ENCODE measurements at regions not wholly inside any gene's neighbourhood (a gene's known extent, or its start where the extent isn't known, plus 50 kb on each side); places are given as distances from the start of the nearest gene placed in this dataset.

DNA sequence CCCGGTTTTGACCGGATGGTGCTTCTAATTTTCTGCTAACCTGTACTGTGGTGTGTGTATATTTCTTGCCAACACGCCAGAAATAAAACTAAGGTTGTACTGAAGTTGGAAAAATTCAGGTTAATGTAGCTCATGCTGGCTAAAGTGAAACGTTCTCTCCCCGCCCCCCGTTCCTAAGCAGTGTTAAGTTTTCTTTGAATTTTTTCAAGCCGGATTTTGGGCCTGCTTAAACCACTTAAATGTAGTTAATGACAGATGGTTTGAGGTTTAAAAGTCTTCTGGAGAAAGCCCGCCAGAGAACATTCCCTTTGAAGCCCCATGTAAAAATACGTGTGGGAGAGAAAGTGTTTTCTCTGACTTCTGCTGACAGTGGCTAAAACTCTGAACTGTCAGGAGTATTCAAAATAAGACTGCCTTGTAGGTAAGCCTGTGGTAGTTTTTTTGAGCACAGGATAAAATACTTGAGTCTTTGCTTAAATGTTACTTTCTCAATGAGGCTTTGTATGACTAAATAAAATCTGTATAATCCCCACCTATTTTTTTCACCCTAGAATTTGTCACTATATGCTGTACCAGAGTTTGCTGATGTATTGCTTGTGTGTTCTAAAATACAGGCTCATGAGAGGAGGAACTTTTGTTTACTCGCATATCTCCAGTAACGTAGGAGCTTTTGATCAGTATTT lies 101.3 kb downstream of the OR2B2 start:
- TF ChIP-seq, protein P1, sequence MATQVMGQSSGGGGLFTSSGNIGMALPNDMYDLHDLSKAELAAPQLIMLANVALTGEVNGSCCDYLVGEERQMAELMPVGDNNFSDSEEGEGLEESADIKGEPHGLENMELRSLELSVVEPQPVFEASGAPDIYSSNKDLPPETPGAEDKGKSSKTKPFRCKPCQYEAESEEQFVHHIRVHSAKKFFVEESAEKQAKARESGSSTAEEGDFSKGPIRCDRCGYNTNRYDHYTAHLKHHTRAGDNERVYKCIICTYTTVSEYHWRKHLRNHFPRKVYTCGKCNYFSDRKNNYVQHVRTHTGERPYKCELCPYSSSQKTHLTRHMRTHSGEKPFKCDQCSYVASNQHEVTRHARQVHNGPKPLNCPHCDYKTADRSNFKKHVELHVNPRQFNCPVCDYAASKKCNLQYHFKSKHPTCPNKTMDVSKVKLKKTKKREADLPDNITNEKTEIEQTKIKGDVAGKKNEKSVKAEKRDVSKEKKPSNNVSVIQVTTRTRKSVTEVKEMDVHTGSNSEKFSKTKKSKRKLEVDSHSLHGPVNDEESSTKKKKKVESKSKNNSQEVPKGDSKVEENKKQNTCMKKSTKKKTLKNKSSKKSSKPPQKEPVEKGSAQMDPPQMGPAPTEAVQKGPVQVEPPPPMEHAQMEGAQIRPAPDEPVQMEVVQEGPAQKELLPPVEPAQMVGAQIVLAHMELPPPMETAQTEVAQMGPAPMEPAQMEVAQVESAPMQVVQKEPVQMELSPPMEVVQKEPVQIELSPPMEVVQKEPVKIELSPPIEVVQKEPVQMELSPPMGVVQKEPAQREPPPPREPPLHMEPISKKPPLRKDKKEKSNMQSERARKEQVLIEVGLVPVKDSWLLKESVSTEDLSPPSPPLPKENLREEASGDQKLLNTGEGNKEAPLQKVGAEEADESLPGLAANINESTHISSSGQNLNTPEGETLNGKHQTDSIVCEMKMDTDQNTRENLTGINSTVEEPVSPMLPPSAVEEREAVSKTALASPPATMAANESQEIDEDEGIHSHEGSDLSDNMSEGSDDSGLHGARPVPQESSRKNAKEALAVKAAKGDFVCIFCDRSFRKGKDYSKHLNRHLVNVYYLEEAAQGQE (IDR thresholded peaks at IDR 0.05; ENCODE audit: unreplicated experiment), result no peak
- TF ChIP-seq, protein P2, sequence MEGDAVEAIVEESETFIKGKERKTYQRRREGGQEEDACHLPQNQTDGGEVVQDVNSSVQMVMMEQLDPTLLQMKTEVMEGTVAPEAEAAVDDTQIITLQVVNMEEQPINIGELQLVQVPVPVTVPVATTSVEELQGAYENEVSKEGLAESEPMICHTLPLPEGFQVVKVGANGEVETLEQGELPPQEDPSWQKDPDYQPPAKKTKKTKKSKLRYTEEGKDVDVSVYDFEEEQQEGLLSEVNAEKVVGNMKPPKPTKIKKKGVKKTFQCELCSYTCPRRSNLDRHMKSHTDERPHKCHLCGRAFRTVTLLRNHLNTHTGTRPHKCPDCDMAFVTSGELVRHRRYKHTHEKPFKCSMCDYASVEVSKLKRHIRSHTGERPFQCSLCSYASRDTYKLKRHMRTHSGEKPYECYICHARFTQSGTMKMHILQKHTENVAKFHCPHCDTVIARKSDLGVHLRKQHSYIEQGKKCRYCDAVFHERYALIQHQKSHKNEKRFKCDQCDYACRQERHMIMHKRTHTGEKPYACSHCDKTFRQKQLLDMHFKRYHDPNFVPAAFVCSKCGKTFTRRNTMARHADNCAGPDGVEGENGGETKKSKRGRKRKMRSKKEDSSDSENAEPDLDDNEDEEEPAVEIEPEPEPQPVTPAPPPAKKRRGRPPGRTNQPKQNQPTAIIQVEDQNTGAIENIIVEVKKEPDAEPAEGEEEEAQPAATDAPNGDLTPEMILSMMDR (conservative IDR thresholded peaks at IDR 0.05; ENCODE audit: low read depth in 2 of 2), result no peak
- TF ChIP-seq EZH2phosphoT487 (IDR thresholded peaks at IDR 0.05; ENCODE audit: unreplicated experiment), result no peak
- TF ChIP-seq EZH2 (IDR thresholded peaks at IDR 0.05; ENCODE audit: low read depth, unreplicated experiment), result no peak
- no peak for TF ChIP-seq CREB1 (CRISPR knock-in tag; IDR thresholded peaks at IDR 0.05; ENCODE audit: low read depth)
- no peak for TF ChIP-seq ZNF331 (CRISPR knock-in tag; IDR thresholded peaks at IDR 0.05; ENCODE audit: low read depth)
- TF ChIP-seq POLR2AphosphoS5 (IDR thresholded peaks at IDR 0.05; ENCODE audit: low read depth), result no peak
- no peak for TF ChIP-seq NANOG (IDR thresholded peaks at IDR 0.05; ENCODE audit: borderline replicate concordance)
- no peak for TF ChIP-seq STAT1 (IDR thresholded peaks at IDR 0.05; ENCODE audit: unreplicated experiment)
- no peak for TF ChIP-seq JUNB (IDR thresholded peaks at IDR 0.05; ENCODE audit: unreplicated experiment)
- TF ChIP-seq, protein P3, sequence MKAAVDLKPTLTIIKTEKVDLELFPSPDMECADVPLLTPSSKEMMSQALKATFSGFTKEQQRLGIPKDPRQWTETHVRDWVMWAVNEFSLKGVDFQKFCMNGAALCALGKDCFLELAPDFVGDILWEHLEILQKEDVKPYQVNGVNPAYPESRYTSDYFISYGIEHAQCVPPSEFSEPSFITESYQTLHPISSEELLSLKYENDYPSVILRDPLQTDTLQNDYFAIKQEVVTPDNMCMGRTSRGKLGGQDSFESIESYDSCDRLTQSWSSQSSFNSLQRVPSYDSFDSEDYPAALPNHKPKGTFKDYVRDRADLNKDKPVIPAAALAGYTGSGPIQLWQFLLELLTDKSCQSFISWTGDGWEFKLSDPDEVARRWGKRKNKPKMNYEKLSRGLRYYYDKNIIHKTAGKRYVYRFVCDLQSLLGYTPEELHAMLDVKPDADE (IDR thresholded peaks at IDR 0.05), result no peak
- TF ChIP-seq, protein P4, sequence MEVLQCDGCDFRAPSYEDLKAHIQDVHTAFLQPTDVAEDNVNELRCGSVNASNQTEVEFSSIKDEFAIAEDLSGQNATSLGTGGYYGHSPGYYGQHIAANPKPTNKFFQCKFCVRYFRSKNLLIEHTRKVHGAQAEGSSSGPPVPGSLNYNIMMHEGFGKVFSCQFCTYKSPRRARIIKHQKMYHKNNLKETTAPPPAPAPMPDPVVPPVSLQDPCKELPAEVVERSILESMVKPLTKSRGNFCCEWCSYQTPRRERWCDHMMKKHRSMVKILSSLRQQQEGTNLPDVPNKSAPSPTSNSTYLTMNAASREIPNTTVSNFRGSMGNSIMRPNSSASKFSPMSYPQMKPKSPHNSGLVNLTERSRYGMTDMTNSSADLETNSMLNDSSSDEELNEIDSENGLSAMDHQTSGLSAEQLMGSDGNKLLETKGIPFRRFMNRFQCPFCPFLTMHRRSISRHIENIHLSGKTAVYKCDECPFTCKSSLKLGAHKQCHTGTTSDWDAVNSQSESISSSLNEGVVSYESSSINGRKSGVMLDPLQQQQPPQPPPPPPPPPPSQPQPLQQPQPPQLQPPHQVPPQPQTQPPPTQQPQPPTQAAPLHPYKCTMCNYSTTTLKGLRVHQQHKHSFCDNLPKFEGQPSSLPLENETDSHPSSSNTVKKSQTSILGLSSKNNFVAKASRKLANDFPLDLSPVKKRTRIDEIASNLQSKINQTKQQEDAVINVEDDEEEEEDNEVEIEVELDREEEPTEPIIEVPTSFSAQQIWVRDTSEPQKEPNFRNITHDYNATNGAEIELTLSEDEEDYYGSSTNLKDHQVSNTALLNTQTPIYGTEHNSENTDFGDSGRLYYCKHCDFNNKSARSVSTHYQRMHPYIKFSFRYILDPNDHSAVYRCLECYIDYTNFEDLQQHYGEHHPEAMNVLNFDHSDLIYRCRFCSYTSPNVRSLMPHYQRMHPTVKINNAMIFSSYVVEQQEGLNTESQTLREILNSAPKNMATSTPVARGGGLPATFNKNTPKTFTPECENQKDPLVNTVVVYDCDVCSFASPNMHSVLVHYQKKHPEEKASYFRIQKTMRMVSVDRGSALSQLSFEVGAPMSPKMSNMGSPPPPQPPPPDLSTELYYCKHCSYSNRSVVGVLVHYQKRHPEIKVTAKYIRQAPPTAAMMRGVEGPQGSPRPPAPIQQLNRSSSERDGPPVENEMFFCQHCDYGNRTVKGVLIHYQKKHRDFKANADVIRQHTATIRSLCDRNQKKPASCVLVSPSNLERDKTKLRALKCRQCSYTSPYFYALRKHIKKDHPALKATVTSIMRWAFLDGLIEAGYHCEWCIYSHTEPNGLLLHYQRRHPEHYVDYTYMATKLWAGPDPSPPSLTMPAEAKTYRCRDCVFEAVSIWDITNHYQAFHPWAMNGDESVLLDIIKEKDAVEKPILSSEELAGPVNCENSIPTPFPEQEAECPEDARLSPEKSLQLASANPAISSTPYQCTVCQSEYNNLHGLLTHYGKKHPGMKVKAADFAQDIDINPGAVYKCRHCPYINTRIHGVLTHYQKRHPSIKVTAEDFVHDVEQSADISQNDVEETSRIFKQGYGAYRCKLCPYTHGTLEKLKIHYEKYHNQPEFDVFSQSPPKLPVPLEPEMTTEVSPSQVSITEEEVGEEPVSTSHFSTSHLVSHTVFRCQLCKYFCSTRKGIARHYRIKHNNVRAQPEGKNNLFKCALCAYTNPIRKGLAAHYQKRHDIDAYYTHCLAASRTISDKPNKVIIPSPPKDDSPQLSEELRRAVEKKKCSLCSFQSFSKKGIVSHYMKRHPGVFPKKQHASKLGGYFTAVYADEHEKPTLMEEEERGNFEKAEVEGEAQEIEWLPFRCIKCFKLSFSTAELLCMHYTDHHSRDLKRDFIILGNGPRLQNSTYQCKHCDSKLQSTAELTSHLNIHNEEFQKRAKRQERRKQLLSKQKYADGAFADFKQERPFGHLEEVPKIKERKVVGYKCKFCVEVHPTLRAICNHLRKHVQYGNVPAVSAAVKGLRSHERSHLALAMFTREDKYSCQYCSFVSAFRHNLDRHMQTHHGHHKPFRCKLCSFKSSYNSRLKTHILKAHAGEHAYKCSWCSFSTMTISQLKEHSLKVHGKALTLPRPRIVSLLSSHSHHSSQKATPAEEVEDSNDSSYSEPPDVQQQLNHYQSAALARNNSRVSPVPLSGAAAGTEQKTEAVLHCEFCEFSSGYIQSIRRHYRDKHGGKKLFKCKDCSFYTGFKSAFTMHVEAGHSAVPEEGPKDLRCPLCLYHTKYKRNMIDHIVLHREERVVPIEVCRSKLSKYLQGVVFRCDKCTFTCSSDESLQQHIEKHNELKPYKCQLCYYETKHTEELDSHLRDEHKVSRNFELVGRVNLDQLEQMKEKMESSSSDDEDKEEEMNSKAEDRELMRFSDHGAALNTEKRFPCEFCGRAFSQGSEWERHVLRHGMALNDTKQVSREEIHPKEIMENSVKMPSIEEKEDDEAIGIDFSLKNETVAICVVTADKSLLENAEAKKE (CRISPR knock-in tag; IDR thresholded peaks at IDR 0.05), result no peak
- no peak for TF ChIP-seq ZNF114 (CRISPR knock-in tag; IDR thresholded peaks at IDR 0.05)
